ENCODE measurements at regions not wholly inside any gene's neighbourhood (a gene's known extent, or its start where the extent isn't known, plus 50 kb on each side); places are given as distances from the start of the nearest gene placed in this dataset.
"Not testable (repeated sequence)": the region's sequence is repeated elsewhere in the genome, so short reads cannot be mapped to it uniquely, and the experiment has no call there.

GRCh38 chr4:177796841-177797240 lies 354.6 kb upstream of the AGA start:
- no peak overlapping the region for H3K4me3 ChIP-seq (replicated peaks; ENCODE audit: low read depth, low read length)
- TF ChIP-seq, protein P1, sequence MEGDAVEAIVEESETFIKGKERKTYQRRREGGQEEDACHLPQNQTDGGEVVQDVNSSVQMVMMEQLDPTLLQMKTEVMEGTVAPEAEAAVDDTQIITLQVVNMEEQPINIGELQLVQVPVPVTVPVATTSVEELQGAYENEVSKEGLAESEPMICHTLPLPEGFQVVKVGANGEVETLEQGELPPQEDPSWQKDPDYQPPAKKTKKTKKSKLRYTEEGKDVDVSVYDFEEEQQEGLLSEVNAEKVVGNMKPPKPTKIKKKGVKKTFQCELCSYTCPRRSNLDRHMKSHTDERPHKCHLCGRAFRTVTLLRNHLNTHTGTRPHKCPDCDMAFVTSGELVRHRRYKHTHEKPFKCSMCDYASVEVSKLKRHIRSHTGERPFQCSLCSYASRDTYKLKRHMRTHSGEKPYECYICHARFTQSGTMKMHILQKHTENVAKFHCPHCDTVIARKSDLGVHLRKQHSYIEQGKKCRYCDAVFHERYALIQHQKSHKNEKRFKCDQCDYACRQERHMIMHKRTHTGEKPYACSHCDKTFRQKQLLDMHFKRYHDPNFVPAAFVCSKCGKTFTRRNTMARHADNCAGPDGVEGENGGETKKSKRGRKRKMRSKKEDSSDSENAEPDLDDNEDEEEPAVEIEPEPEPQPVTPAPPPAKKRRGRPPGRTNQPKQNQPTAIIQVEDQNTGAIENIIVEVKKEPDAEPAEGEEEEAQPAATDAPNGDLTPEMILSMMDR (IDR thresholded peaks at IDR 0.05; ENCODE audit: low read depth, low read length, missing control alignments), result no peak
- no peak for DNase-seq (ENCODE audit: extremely low read depth, low read depth)

DNA sequence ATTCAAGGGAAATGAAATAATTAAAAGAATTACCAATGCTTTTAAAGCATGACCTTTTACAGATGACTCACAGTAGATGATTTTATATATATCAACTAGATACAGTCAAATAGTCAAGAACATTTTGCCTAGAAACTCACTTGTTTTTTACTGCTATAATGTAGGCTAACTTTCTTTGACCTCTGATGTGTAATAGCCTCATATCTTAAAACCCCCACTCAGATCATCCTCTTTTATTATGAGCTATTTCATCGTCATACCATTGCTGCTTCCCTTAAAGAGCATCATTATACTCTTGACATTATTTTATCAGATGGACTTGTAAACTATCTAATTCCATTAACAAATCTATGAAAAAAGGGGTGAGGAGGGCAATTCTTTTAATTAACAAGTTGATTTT lies 355.9 kb upstream of the AGA start:
- no peak for DNase-seq (ENCODE audit: extremely low read depth, low read depth)
- TF ChIP-seq, protein P1 (IDR thresholded peaks at IDR 0.05; ENCODE audit: low read depth, low read length, missing control alignments), result no peak
- no peak overlapping the region for H3K4me3 ChIP-seq (replicated peaks; ENCODE audit: low read depth, low read length)

- H3K4me3 ChIP-seq (replicated peaks; ENCODE audit: low read depth, low read length), result no peak overlapping the region
- TF ChIP-seq, protein P1 (IDR thresholded peaks at IDR 0.05; ENCODE audit: low read depth, low read length, missing control alignments), result no peak
- no peak for DNase-seq (ENCODE audit: extremely low read depth, low read depth)
These were observed 359.9 kb upstream of the AGA start for GRCh38 chr4:177802162-177802561.

GRCh38 chr4:177802661-177803060 lies 360.4 kb upstream of the AGA start:
- TF ChIP-seq, protein P1 (IDR thresholded peaks at IDR 0.05; ENCODE audit: low read depth, low read length, missing control alignments), result no peak
- no peak for DNase-seq (ENCODE audit: extremely low read depth, low read depth)
- no peak overlapping the region for H3K4me3 ChIP-seq (replicated peaks; ENCODE audit: low read depth, low read length)

GRCh38 chr4:177803151-177803550 lies 360.9 kb upstream of the AGA start:
- TF ChIP-seq, protein P1 (IDR thresholded peaks at IDR 0.05; ENCODE audit: low read depth, low read length, missing control alignments), result no peak
- H3K4me3 ChIP-seq (replicated peaks; ENCODE audit: low read depth, low read length), result no peak overlapping the region
- DNase-seq (ENCODE audit: extremely low read depth, low read depth), result no peak

GRCh38 chr4:177809791-177810190 lies 367.6 kb upstream of the AGA start:
- no peak overlapping the region for H3K4me3 ChIP-seq (replicated peaks; ENCODE audit: low read depth, low read length)
- TF ChIP-seq, protein P1 (IDR thresholded peaks at IDR 0.05; ENCODE audit: low read depth, low read length, missing control alignments), result no peak
- no peak for DNase-seq (ENCODE audit: extremely low read depth, low read depth)

- TF ChIP-seq, protein P1 (IDR thresholded peaks at IDR 0.05; ENCODE audit: low read depth, low read length, missing control alignments), result no peak
- no peak for DNase-seq (ENCODE audit: extremely low read depth, low read depth)
- no peak overlapping the region for H3K4me3 ChIP-seq (replicated peaks; ENCODE audit: low read depth, low read length)
These were observed 368.0 kb upstream of the AGA start for GRCh38 chr4:177810220-177810619.

GRCh38 chr4:177818392-177818791 lies 376.2 kb upstream of the AGA start:
- DNase-seq (ENCODE audit: extremely low read depth, low read depth); H3K4me3 ChIP-seq (replicated peaks; ENCODE audit: low read depth, low read length): not testable (repeated sequence)

All from HFF-Myc (cell line).